ENCODE measurements at regions not wholly inside any gene's neighbourhood (a gene's known extent, or its start where the extent isn't known, plus 50 kb on each side); places are given as distances from the start of the nearest gene placed in this dataset.

DNA sequence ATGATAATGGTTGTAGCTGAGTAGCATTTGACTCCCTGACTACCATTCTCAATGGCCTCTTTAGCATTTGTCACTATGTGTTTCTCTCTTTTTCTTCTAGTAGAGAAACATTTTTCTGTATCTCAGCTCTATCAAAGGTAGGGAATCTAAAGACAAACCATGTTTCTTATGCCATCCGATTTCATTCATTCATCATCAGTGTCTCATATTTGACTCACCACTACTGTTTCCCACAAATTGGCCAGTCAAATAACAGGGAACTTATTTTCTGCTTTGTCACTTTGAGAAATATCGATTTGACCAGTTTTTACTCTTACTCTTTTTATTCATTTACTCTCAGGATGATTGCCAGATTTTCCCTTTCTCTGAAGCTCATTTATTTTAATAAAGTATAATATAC lies 282.3 kb downstream of the TMEM167A start:
- DNase-seq (ENCODE audit: low read depth in 1 of 2, low spot score in 1 of 2) = no peak
- TF ChIP-seq, protein P1, sequence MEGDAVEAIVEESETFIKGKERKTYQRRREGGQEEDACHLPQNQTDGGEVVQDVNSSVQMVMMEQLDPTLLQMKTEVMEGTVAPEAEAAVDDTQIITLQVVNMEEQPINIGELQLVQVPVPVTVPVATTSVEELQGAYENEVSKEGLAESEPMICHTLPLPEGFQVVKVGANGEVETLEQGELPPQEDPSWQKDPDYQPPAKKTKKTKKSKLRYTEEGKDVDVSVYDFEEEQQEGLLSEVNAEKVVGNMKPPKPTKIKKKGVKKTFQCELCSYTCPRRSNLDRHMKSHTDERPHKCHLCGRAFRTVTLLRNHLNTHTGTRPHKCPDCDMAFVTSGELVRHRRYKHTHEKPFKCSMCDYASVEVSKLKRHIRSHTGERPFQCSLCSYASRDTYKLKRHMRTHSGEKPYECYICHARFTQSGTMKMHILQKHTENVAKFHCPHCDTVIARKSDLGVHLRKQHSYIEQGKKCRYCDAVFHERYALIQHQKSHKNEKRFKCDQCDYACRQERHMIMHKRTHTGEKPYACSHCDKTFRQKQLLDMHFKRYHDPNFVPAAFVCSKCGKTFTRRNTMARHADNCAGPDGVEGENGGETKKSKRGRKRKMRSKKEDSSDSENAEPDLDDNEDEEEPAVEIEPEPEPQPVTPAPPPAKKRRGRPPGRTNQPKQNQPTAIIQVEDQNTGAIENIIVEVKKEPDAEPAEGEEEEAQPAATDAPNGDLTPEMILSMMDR (IDR thresholded peaks at IDR 0.05; ENCODE audit: insufficient read depth, low read length) = no peak
- TF ChIP-seq, protein P2, sequence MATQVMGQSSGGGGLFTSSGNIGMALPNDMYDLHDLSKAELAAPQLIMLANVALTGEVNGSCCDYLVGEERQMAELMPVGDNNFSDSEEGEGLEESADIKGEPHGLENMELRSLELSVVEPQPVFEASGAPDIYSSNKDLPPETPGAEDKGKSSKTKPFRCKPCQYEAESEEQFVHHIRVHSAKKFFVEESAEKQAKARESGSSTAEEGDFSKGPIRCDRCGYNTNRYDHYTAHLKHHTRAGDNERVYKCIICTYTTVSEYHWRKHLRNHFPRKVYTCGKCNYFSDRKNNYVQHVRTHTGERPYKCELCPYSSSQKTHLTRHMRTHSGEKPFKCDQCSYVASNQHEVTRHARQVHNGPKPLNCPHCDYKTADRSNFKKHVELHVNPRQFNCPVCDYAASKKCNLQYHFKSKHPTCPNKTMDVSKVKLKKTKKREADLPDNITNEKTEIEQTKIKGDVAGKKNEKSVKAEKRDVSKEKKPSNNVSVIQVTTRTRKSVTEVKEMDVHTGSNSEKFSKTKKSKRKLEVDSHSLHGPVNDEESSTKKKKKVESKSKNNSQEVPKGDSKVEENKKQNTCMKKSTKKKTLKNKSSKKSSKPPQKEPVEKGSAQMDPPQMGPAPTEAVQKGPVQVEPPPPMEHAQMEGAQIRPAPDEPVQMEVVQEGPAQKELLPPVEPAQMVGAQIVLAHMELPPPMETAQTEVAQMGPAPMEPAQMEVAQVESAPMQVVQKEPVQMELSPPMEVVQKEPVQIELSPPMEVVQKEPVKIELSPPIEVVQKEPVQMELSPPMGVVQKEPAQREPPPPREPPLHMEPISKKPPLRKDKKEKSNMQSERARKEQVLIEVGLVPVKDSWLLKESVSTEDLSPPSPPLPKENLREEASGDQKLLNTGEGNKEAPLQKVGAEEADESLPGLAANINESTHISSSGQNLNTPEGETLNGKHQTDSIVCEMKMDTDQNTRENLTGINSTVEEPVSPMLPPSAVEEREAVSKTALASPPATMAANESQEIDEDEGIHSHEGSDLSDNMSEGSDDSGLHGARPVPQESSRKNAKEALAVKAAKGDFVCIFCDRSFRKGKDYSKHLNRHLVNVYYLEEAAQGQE (IDR thresholded peaks at IDR 0.05; ENCODE audit: insufficient replicate concordance, low read depth) = no peak
- no peak for TF ChIP-seq GABPA (IDR thresholded peaks at IDR 0.05; ENCODE audit: low read depth)
- no peak for TF ChIP-seq POLR2AphosphoS5 (IDR thresholded peaks at IDR 0.05; ENCODE audit: low read depth)
- no peak for TF ChIP-seq SPI1 (IDR thresholded peaks at IDR 0.05; ENCODE audit: borderline replicate concordance, low read depth)
- Histone ChIP-seq H3K4me3 (replicated peaks; ENCODE audit: insufficient read depth, low read length) (no peak overlapping the region), H3K27me3 (ENCODE audit: insufficient read depth, poor library complexity, severe bottlenecking) (no peaks in the 10 kb centered on the region), H3K27ac (replicated peaks) (no peak overlapping the region)

DNA sequence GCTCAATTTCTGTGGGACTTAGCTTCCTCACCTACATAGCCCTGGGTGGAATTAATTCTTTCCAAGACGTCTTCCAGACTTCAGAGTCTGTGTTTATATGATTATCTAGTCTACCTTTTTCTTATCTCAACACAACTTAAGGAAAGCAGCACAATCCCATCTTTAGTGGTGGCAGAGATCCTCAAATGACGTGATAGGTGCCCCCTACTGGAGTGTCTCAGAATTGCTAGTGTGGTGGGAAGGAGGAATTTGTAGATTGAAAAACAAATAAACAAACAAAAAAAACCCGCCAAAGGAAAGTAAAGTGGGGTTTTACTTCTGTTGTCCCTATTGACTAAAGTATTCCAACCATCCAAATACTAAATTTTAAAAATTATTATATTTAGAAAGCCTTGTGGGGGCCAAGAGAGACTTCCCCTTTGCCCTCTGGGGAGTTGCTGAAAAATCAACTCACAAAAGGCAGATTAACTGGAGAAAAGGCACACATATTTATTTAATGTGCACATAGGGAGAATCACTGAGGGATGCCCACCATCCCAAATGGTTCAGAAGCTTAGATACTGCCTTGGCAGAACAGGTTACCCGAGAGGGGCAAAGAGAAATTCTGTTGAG lies 283.3 kb downstream of the TMEM167A start:
- TF ChIP-seq GABPA (IDR thresholded peaks at IDR 0.05; ENCODE audit: low read depth) = no peak
- TF ChIP-seq, protein P1 (IDR thresholded peaks at IDR 0.05; ENCODE audit: insufficient read depth, low read length) = no peak
- no peak for TF ChIP-seq SPI1 (IDR thresholded peaks at IDR 0.05; ENCODE audit: borderline replicate concordance, low read depth)
- no peak for TF ChIP-seq POLR2AphosphoS5 (IDR thresholded peaks at IDR 0.05; ENCODE audit: low read depth)
- TF ChIP-seq, protein P2 (IDR thresholded peaks at IDR 0.05; ENCODE audit: insufficient replicate concordance, low read depth) = no peak
- DNase-seq (ENCODE audit: low read depth in 1 of 2, low spot score in 1 of 2) = no peak
- Histone ChIP-seq H3K4me3 (replicated peaks; ENCODE audit: insufficient read depth, low read length) (no peak overlapping the region), H3K27me3 (ENCODE audit: insufficient read depth, poor library complexity, severe bottlenecking) (no peaks in the 10 kb centered on the region), H3K27ac (replicated peaks) (no peak overlapping the region)

DNA sequence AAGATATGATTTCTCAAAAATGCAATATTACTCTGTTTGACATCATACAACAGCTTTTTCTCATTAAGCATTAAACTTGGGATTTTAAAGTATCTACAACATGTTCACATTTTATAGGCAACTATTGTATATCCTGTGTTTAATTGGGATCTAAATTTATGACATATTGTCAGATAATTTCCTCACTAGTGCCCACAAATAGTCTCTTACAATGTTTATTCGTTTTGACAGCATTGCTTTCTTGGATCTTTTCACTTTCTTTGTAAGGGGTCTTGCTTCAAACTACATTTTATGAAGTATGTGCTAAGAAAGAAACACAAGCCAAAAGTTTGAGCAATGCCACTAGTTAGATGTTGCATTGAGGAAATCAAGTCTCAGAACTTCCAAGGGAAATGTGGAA lies 285.1 kb downstream of the TMEM167A start:
- Histone ChIP-seq H3K27ac (replicated peaks) (no peak overlapping the region), H3K27me3 (ENCODE audit: insufficient read depth, poor library complexity, severe bottlenecking) (no peaks in the 10 kb centered on the region), H3K4me3 (replicated peaks; ENCODE audit: insufficient read depth, low read length) (no peak overlapping the region)
- no peak for TF ChIP-seq GABPA (IDR thresholded peaks at IDR 0.05; ENCODE audit: low read depth)
- TF ChIP-seq SPI1 (IDR thresholded peaks at IDR 0.05; ENCODE audit: borderline replicate concordance, low read depth) = no peak
- TF ChIP-seq, protein P2 (IDR thresholded peaks at IDR 0.05; ENCODE audit: insufficient replicate concordance, low read depth) = no peak
- TF ChIP-seq POLR2AphosphoS5 (IDR thresholded peaks at IDR 0.05; ENCODE audit: low read depth) = no peak
- TF ChIP-seq, protein P1 (IDR thresholded peaks at IDR 0.05; ENCODE audit: insufficient read depth, low read length) = no peak
- DNase-seq (ENCODE audit: low read depth in 1 of 2, low spot score in 1 of 2) = no peak

Measured in HL-60 (cell line).